Suprapubic skin (tissue), 3 donors: ENCODE measurements at regions not wholly inside any gene's neighbourhood (a gene's known extent, or its start where the extent isn't known, plus 50 kb on each side); places are given as distances from the start of the nearest gene placed in this dataset.

ENCODE experiments used
- CTCF ChIP-seq, 2 donors: fragments of 200-600 bp in 1 of 2; fragments of 450-650 bp in 1 of 2; sonication (generic) in 1 of 2; IDR thresholded peaks; one replicate each; pipeline ENCODE4 v1.5.1; 2016 to 2019; ENCODE audit warnings: antibody characterized with exemption in 2 of 2, mild to moderate bottlenecking in 1 of 2, moderate library complexity in 1 of 2
- EP300 ChIP-seq: sonication (generic); formaldehyde crosslinking; IDR thresholded peaks from one replicate; pipeline ENCODE4 v1.6.1; 2017; ENCODE audit warnings: antibody characterized with exemption

- TF ChIP-seq CTCF (IDR thresholded peaks at IDR 0.05) (no peak), EP300 (no peak)
Measured at GRCh38 chr13:49859560-49859959, 67.1 kb upstream of the KPNA3 start.
